Loucy (cell line): ENCODE measurements at regions not wholly inside any gene's neighbourhood (a gene's known extent, or its start where the extent isn't known, plus 50 kb on each side); places are given as distances from the start of the nearest gene placed in this dataset.

Experiments
- CTCF ChIP-seq: fragments of 200-600 bp; sonication (generic); conservative IDR thresholded peaks from 2 replicates; pipeline ENCODE4 v1.5.1; 2014; ENCODE audit warnings: mild to moderate bottlenecking, antibody characterized with exemption, low read length
- EZH2phosphoT487 ChIP-seq: fragments of 200-600 bp; IDR thresholded peaks from 2 replicates; pipeline ENCODE4 v1.6.1; 2018; ENCODE audit warnings: antibody characterized with exemption, mild to moderate bottlenecking, moderate library complexity, borderline replicate concordance

GRCh38 chr10:124263726-124264125 is 155.0 kb downstream of the OAT start:
- TF ChIP-seq CTCF, result no peak
- no peak for TF ChIP-seq EZH2phosphoT487
